ENCODE measurements at regions not wholly inside any gene's neighbourhood (a gene's known extent, or its start where the extent isn't known, plus 50 kb on each side); places are given as distances from the start of the nearest gene placed in this dataset.

DNA sequence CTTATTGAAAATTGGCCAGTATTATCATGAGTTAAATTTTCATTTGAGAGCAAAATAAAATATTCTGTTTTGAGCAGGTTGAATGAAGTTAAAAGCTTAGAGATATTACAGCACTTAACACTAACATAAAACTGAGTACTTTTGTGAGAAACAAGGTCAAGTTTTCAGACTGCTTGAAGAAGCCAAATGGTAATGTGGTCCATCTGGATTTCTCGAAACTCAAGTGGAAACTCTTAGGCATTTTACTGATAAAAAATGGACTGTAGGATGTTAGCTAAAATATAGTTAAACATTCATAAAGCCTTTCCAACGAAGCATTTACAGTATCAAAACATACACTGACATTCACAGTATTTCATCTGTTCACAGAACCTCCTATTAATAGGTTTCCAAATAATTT, 528.1 kb upstream of the SEMA3D start:
- FAIRE-seq (no peak), DNase-seq (ENCODE audit: low read depth, low spot score) (no peak)
- no peaks in the 10 kb centered on the region for H3K9me3 ChIP-seq (ENCODE audit: control insufficient read depth, low read depth, low read length)
- no peaks in the 10 kb centered on the region for H4K20me1 ChIP-seq (ENCODE audit: control insufficient read depth, extremely low read depth, insufficient read depth, low read length)
- no peak overlapping the region for H2AFZ ChIP-seq (ENCODE audit: control insufficient read depth, low read length)
- no peak overlapping the region for H3K9ac ChIP-seq (ENCODE audit: control insufficient read depth, extremely low read depth, insufficient read depth, low read length)
- TF ChIP-seq, protein P1, sequence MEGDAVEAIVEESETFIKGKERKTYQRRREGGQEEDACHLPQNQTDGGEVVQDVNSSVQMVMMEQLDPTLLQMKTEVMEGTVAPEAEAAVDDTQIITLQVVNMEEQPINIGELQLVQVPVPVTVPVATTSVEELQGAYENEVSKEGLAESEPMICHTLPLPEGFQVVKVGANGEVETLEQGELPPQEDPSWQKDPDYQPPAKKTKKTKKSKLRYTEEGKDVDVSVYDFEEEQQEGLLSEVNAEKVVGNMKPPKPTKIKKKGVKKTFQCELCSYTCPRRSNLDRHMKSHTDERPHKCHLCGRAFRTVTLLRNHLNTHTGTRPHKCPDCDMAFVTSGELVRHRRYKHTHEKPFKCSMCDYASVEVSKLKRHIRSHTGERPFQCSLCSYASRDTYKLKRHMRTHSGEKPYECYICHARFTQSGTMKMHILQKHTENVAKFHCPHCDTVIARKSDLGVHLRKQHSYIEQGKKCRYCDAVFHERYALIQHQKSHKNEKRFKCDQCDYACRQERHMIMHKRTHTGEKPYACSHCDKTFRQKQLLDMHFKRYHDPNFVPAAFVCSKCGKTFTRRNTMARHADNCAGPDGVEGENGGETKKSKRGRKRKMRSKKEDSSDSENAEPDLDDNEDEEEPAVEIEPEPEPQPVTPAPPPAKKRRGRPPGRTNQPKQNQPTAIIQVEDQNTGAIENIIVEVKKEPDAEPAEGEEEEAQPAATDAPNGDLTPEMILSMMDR (optimal IDR thresholded peaks at IDR 0.05 in 1 of 3, IDR thresholded peaks at IDR 0.05 in 1 of 3, conservative IDR thresholded peaks at IDR 0.05 in 1 of 3; ENCODE audit: extremely low read depth in 1 of 3, insufficient read depth in 2 of 3, low read length in 3 of 3): no peak
- TF ChIP-seq EZH2 (IDR thresholded peaks at IDR 0.05; ENCODE audit: low read length): no peak
- H3K36me3 ChIP-seq (ENCODE audit: control insufficient read depth in 2 of 2, extremely low read depth in 1 of 2, insufficient read depth in 2 of 2, low read length in 2 of 2): no peaks in the 10 kb centered on the region
- dilution Hi-C loops (cut with MboI; ENCODE audit: extremely low pct_ligation_motif_present, low sequenced_read_pairs): no loop called here
- no peak overlapping the region for H3K27ac ChIP-seq (ENCODE audit: control insufficient read depth, insufficient read depth, low read length)
- peaks cover 2% of the 10 kb centered on the region for H3K4me1 ChIP-seq (ENCODE audit: control insufficient read depth, extremely low read depth, insufficient read depth, low read length)
- no peaks in the 10 kb centered on the region for H3K9me1 ChIP-seq (ENCODE audit: control insufficient read depth, extremely low read depth, insufficient read depth, low read length)
- no peaks in the 10 kb centered on the region for H3K27me3 ChIP-seq (ENCODE audit: control insufficient read depth, extremely low read depth, insufficient read depth, low read length)
- no peak overlapping the region for H3K4me2 ChIP-seq (ENCODE audit: control insufficient read depth, extremely low read depth, insufficient read depth, low read depth, low read length)
- no peaks in the 10 kb centered on the region for H3K79me2 ChIP-seq (ENCODE audit: control insufficient read depth, insufficient read depth, low read length)
- no peak overlapping the region for H3K4me3 ChIP-seq (ENCODE audit: control insufficient read depth in 2 of 3, extremely low read depth in 1 of 3, insufficient read depth in 2 of 3, low read depth in 1 of 3, low read length in 3 of 3)

DNA sequence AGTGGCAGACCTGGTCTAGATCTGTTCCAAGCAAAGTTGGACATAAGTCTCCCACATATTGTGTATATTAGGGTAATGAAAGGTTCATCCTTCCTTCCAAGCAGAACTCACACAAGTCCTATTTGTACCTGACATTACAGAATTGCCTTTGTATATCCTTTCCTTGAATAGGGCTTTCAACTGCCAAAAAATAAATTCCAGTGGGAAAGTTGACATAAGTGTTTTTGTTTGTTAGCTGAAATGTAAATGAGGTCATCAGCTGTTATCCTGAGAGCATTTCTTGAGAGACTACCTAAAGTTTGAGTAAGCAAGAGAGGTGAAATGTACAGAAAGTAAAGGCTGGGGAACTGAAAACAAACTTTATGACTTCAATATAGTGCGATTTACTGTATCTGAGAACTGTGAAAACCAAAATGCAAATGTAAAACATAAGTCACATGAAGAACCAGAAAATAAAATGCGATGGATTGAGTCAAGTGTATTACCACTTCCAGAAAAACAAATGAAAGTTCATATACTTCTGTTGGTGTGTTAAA, 527.3 kb upstream of the SEMA3D start:
- dilution Hi-C loops (cut with MboI; ENCODE audit: extremely low pct_ligation_motif_present, low sequenced_read_pairs): no loop called here
- Histone ChIP-seq H3K9me3 (ENCODE audit: control insufficient read depth, low read depth, low read length) (no peaks in the 10 kb centered on the region), H3K36me3 (ENCODE audit: control insufficient read depth in 2 of 2, extremely low read depth in 1 of 2, insufficient read depth in 2 of 2, low read length in 2 of 2) (no peaks in the 10 kb centered on the region), H3K27me3 (ENCODE audit: control insufficient read depth, extremely low read depth, insufficient read depth, low read length) (no peaks in the 10 kb centered on the region), H3K9ac (ENCODE audit: control insufficient read depth, extremely low read depth, insufficient read depth, low read length) (no peak overlapping the region), H3K4me2 (ENCODE audit: control insufficient read depth, extremely low read depth, insufficient read depth, low read depth, low read length) (no peak overlapping the region), H3K9me1 (ENCODE audit: control insufficient read depth, extremely low read depth, insufficient read depth, low read length) (no peaks in the 10 kb centered on the region), H3K4me1 (ENCODE audit: control insufficient read depth, extremely low read depth, insufficient read depth, low read length) (no peaks in the 10 kb centered on the region), H3K79me2 (ENCODE audit: control insufficient read depth, insufficient read depth, low read length) (no peaks in the 10 kb centered on the region), H3K27ac (ENCODE audit: control insufficient read depth, insufficient read depth, low read length) (no peak overlapping the region), H3K4me3 (ENCODE audit: control insufficient read depth in 2 of 3, extremely low read depth in 1 of 3, insufficient read depth in 2 of 3, low read depth in 1 of 3, low read length in 3 of 3) (no peak overlapping the region), H2AFZ (ENCODE audit: control insufficient read depth, low read length) (no peak overlapping the region), H4K20me1 (ENCODE audit: control insufficient read depth, extremely low read depth, insufficient read depth, low read length) (no peaks in the 10 kb centered on the region)
- no peak for TF ChIP-seq EZH2 (IDR thresholded peaks at IDR 0.05; ENCODE audit: low read length)
- TF ChIP-seq, protein P1 (optimal IDR thresholded peaks at IDR 0.05 in 1 of 3, IDR thresholded peaks at IDR 0.05 in 1 of 3, conservative IDR thresholded peaks at IDR 0.05 in 1 of 3; ENCODE audit: extremely low read depth in 1 of 3, insufficient read depth in 2 of 3, low read length in 3 of 3): no peak
- FAIRE-seq (no peak), DNase-seq (ENCODE audit: low read depth, low spot score) (no peak)

All from keratinocyte (primary cell).